ENCODE measurements at regions not wholly inside any gene's neighbourhood (a gene's known extent, or its start where the extent isn't known, plus 50 kb on each side); places are given as distances from the start of the nearest gene placed in this dataset.

GRCh38 chr10:128936392-128936791, 530.6 kb upstream of the MGMT start:
- no peak for DNase-seq (ENCODE audit: low read depth)

GRCh38 chr10:128938558-128938957, 528.5 kb upstream of the MGMT start:
- no peak for DNase-seq (ENCODE audit: low read depth)

GRCh38 chr10:128940081-128940480, 527.0 kb upstream of the MGMT start:
- no peak for DNase-seq (ENCODE audit: low read depth)

- DNase-seq (ENCODE audit: low read depth) = no peak
Observed at GRCh38 chr10:128943111-128943510, 523.9 kb upstream of the MGMT start.

GRCh38 chr10:128945398-128945797, 521.6 kb upstream of the MGMT start:
- DNase-seq (ENCODE audit: low read depth) = no peak

GRCh38 chr10:128950159-128950915, 516.7 kb upstream of the MGMT start:
- no peak for DNase-seq (ENCODE audit: low read depth)

GRCh38 chr10:128950916-128951275, 516.1 kb upstream of the MGMT start:
- DNase-seq (ENCODE audit: low read depth) = no peak

GRCh38 chr10:128952856-128953255, 514.2 kb upstream of the MGMT start:
- DNase-seq (ENCODE audit: low read depth) = no peak

- no peak for DNase-seq (ENCODE audit: low read depth)
Observed at GRCh38 chr10:128956149-128956548, 510.9 kb upstream of the MGMT start.

GRCh38 chr10:128957221-128957620, 509.8 kb upstream of the MGMT start:
- no peak for DNase-seq (ENCODE audit: low read depth)

GRCh38 chr10:128958834-128959690, 508.0 kb upstream of the MGMT start:
- DNase-seq (ENCODE audit: low read depth) = no peak

- DNase-seq (ENCODE audit: low read depth) = no peak
Observed at GRCh38 chr10:128959746-128960145, 507.3 kb upstream of the MGMT start.

GRCh38 chr10:128960517-128960916, 506.5 kb upstream of the MGMT start:
- DNase-seq (ENCODE audit: low read depth) = no peak

- DNase-seq (ENCODE audit: low read depth) = no peak
Observed at GRCh38 chr10:128962182-128962581, 504.9 kb upstream of the MGMT start.

GRCh38 chr10:128963211-128964099, 503.6 kb upstream of the MGMT start:
- no peak for DNase-seq (ENCODE audit: low read depth)

- DNase-seq (ENCODE audit: low read depth) = no peak
Observed at GRCh38 chr10:128964100-128964403, 503.0 kb upstream of the MGMT start.

- no peak for DNase-seq (ENCODE audit: low read depth)
Observed at GRCh38 chr10:128967980-128968756, 498.9 kb upstream of the MGMT start.

- no peak for DNase-seq (ENCODE audit: low read depth)
Observed at GRCh38 chr10:128969551-128969950, 497.5 kb upstream of the MGMT start.

GRCh38 chr10:128971374-128972035, 495.5 kb upstream of the MGMT start:
- no peak for DNase-seq (ENCODE audit: low read depth)

- no peak for DNase-seq (ENCODE audit: low read depth)
Observed at GRCh38 chr10:128972036-128972405, 495.0 kb upstream of the MGMT start.

GRCh38 chr10:128973221-128973620, 493.8 kb upstream of the MGMT start:
- DNase-seq (ENCODE audit: low read depth) = no peak
